GM23248 (cell line): ENCODE measurements at regions not wholly inside any gene's neighbourhood (a gene's known extent, or its start where the extent isn't known, plus 50 kb on each side); places are given as distances from the start of the nearest gene placed in this dataset.

Source experiments
- EZH2 ChIP-seq: fragments of 200-600 bp; sonication (generic); IDR thresholded peaks from 2 replicates; pipeline ENCODE4 v1.6.1; 2018; ENCODE audit warnings: antibody characterized with exemption, mild to moderate bottlenecking; ENCODE audit not compliant: insufficient read depth, poor library complexity, severe bottlenecking
- EZH2phosphoT487 ChIP-seq: fragments of 200-600 bp; sonication (generic); IDR thresholded peaks from 2 replicates; pipeline ENCODE4 v1.6.1; 2018; ENCODE audit warnings: antibody characterized with exemption, moderate library complexity, mild to moderate bottlenecking, low read depth; ENCODE audit not compliant: insufficient read depth

- TF ChIP-seq EZH2 (no peak), EZH2phosphoT487 (no peak)
Observed at GRCh38 chr2:139790136-139790535, 1009.9 kb upstream of the NXPH2 start.
